Upper lobe of left lung (tissue), 4 donors: ENCODE measurements at regions not wholly inside any gene's neighbourhood (a gene's known extent, or its start where the extent isn't known, plus 50 kb on each side); places are given as distances from the start of the nearest gene placed in this dataset.

Experiments
- EP300 ChIP-seq, 4 donors: sonication (generic); formaldehyde crosslinking; IDR thresholded peaks; one replicate each; pipeline ENCODE4 v1.5.1; 2017; ENCODE audit warnings: antibody characterized with exemption in 4 of 4, control low read depth in 2 of 4
- POLR2A ChIP-seq, 4 donors: fragments of 450-650 bp; IDR thresholded peaks; one replicate each; pipeline ENCODE4 v1.5.1; 2016 to 2017; ENCODE audit warnings: antibody characterized with exemption in 4 of 4, mild to moderate bottlenecking in 2 of 4
- POLR2AphosphoS5 ChIP-seq, 2 donors: sonication (generic); formaldehyde crosslinking; IDR thresholded peaks; one replicate each; pipeline ENCODE4 v1.5.1; 2017; ENCODE audit warnings: antibody characterized with exemption in 2 of 2
- TF ChIP-seq, protein P1 (sequence below), 6 experiments: fragments of 450-650 bp in 4 of 6; fragments of 200-600 bp in 2 of 6; sonication (generic) in 2 of 6; IDR thresholded peaks; one replicate each; pipeline ENCODE4 v1.5.1; 2016 to 2019; ENCODE audit warnings: antibody characterized with exemption in 6 of 6

DNA sequence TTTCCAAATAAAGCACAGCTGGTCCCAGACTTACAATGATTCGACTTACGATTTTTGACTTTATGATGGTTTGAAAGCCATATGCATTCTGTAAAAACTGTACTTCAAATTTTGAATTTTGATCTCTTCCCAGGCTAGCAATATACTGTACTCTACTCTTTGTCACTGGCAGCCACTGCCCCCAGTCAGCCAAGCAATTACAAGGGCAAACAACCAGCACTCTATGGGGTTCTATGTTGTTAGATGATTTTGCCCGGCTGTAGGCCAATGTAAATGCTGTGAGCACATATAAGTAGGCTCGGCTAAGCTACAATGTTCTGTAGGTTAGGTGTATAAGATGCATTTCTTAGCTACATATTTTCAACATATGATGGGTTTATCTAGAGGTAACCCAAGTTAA lies 217.3 kb downstream of the RAB38 start:
- TF ChIP-seq, protein P1, sequence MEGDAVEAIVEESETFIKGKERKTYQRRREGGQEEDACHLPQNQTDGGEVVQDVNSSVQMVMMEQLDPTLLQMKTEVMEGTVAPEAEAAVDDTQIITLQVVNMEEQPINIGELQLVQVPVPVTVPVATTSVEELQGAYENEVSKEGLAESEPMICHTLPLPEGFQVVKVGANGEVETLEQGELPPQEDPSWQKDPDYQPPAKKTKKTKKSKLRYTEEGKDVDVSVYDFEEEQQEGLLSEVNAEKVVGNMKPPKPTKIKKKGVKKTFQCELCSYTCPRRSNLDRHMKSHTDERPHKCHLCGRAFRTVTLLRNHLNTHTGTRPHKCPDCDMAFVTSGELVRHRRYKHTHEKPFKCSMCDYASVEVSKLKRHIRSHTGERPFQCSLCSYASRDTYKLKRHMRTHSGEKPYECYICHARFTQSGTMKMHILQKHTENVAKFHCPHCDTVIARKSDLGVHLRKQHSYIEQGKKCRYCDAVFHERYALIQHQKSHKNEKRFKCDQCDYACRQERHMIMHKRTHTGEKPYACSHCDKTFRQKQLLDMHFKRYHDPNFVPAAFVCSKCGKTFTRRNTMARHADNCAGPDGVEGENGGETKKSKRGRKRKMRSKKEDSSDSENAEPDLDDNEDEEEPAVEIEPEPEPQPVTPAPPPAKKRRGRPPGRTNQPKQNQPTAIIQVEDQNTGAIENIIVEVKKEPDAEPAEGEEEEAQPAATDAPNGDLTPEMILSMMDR (IDR thresholded peaks at IDR 0.05) = no peak
- TF ChIP-seq POLR2AphosphoS5 (IDR thresholded peaks at IDR 0.05) = no peak
- TF ChIP-seq EP300 (IDR thresholded peaks at IDR 0.05) = no peak
- TF ChIP-seq POLR2A (IDR thresholded peaks at IDR 0.05) = no peak
